GM21529 (cell line): ENCODE measurements at regions not wholly inside any gene's neighbourhood (a gene's known extent, or its start where the extent isn't known, plus 50 kb on each side); places are given as distances from the start of the nearest gene placed in this dataset.

Source experiments
- ATAC-seq: cut with Tn5 transposase; IDR thresholded peaks from one replicate; pipeline ENCODE4 v1.9.1; 2021; ENCODE audit not compliant: unreplicated experiment

GRCh38 chr3:189041482-189042090 lies 130.2 kb upstream of the TPRG1 start:
- ATAC-seq: peak; percentile 99

GRCh38 chr3:189042832-189043231 lies 128.9 kb upstream of the TPRG1 start:
- ATAC-seq: no peak

GRCh38 chr3:189049458-189050236 lies 122.1 kb upstream of the TPRG1 start:
- ATAC-seq: no peak

GRCh38 chr3:189053322-189053721 lies 118.4 kb upstream of the TPRG1 start:
- ATAC-seq: no peak

- no peak for ATAC-seq
Measured at GRCh38 chr3:189056646-189057335, 115.0 kb upstream of the TPRG1 start.

- no peak for ATAC-seq
Measured at GRCh38 chr3:189057369-189057768, 114.4 kb upstream of the TPRG1 start.

GRCh38 chr3:189058071-189058470 lies 113.7 kb upstream of the TPRG1 start:
- no peak for ATAC-seq

- ATAC-seq: no peak
Measured at GRCh38 chr3:189070965-189071364, 100.8 kb upstream of the TPRG1 start.

GRCh38 chr3:189071446-189071845 lies 100.3 kb upstream of the TPRG1 start:
- no peak for ATAC-seq

- ATAC-seq: no peak
Measured at GRCh38 chr3:189076449-189076848, 95.3 kb upstream of the TPRG1 start.

- no peak for ATAC-seq
Measured at GRCh38 chr3:189080745-189081144, 91.0 kb upstream of the TPRG1 start.

GRCh38 chr3:189082666-189083427 lies 88.9 kb upstream of the TPRG1 start:
- ATAC-seq: no peak

GRCh38 chr3:189084620-189085019 lies 87.2 kb upstream of the TPRG1 start:
- ATAC-seq: no peak

- no peak for ATAC-seq
Measured at GRCh38 chr3:189092547-189092946, 79.2 kb upstream of the TPRG1 start.

GRCh38 chr3:189094539-189094938 lies 77.2 kb upstream of the TPRG1 start:
- ATAC-seq: no peak

GRCh38 chr3:189096092-189096491 lies 75.7 kb upstream of the TPRG1 start:
- ATAC-seq: no peak

- no peak for ATAC-seq
Measured at GRCh38 chr3:189099031-189099471, 72.7 kb upstream of the TPRG1 start.

GRCh38 chr3:189099505-189100290 lies 72.1 kb upstream of the TPRG1 start:
- ATAC-seq: no peak

- ATAC-seq: no peak
Measured at GRCh38 chr3:189100866-189101265, 70.9 kb upstream of the TPRG1 start.

GRCh38 chr3:189101594-189101993 lies 70.2 kb upstream of the TPRG1 start:
- no peak for ATAC-seq
